ENCODE measurements at regions not wholly inside any gene's neighbourhood (a gene's known extent, or its start where the extent isn't known, plus 50 kb on each side); places are given as distances from the start of the nearest gene placed in this dataset.

GRCh38 chr5:159782995-159783300, 133.3 kb upstream of the ADRA1B start:
- TF ChIP-seq CTCF (IDR thresholded peaks at IDR 0.05) (no peak), POLR2A (IDR thresholded peaks at IDR 0.05) (no peak)
- Histone ChIP-seq H3K9me3 (no peaks in the 10 kb centered on the region), H3K4me1 (peaks cover 0 to 5% of the 10 kb centered on the region in 2 donors), H3K4me3 (no peak overlapping the region), H3K36me3 (no peaks in the 10 kb centered on the region), H3K27me3 (no peaks in the 10 kb centered on the region), H3K27ac (no peak overlapping the region)
- no peak for DNase-seq
- intact Hi-C loops (cut with DNase I; ENCODE audit: low total_unique reads), result no loop called here

GRCh38 chr5:159783726-159784247, 132.5 kb upstream of the ADRA1B start:
- DNase-seq, result no peak
- Histone ChIP-seq H3K27me3 (no peaks in the 10 kb centered on the region), H3K4me3 (no peak overlapping the region), H3K36me3 (no peaks in the 10 kb centered on the region), H3K9me3 (no peaks in the 10 kb centered on the region), H3K4me1 (peaks cover 0 to 13% of the 10 kb centered on the region in 2 donors), H3K27ac (no peak overlapping the region)
- intact Hi-C loops (cut with DNase I; ENCODE audit: low total_unique reads), result no loop called here
- TF ChIP-seq CTCF (IDR thresholded peaks at IDR 0.05) (no peak), POLR2A (IDR thresholded peaks at IDR 0.05) (no peak)

GRCh38 chr5:159784993-159785392, 131.3 kb upstream of the ADRA1B start:
- H3K4me1 ChIP-seq, result peaks cover 0 to 23% of the 10 kb centered on the region in 2 donors
- no peak overlapping the region for H3K27ac ChIP-seq
- intact Hi-C loops (cut with DNase I; ENCODE audit: low total_unique reads), result no loop called here
- H3K4me3 ChIP-seq, result no peak overlapping the region
- H3K9me3 ChIP-seq, result no peaks in the 10 kb centered on the region
- TF ChIP-seq POLR2A (IDR thresholded peaks at IDR 0.05), result no peak
- no peak for TF ChIP-seq CTCF (IDR thresholded peaks at IDR 0.05)
- no peaks in the 10 kb centered on the region for H3K27me3 ChIP-seq
- no peaks in the 10 kb centered on the region for H3K36me3 ChIP-seq
- DNase-seq, result no peak

DNA sequence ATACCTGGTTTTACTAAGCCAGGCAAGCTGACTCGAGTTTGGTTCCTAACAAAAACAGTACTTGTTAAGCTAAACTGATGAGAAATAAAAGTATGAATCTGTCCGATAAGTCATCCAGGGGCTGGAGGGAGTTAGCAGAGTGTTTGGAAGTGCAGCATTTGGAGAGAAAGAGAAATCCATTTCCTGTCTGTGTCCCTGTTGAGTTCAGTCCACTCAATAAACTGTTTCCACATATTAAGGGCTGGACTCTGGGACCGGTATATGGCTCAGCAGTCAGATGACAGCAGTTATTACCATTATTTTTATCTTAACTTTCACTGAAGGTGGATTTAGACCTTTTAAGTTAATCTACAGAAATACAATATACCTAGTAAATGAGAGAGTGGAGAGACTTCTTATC, 130.6 kb upstream of the ADRA1B start:
- Histone ChIP-seq H3K4me1 (peaks cover 0 to 23% of the 10 kb centered on the region in 2 donors), H3K4me3 (no peak overlapping the region), H3K27ac (peak overlapping the region; percentile 49 to 75), H3K27me3 (no peaks in the 10 kb centered on the region), H3K36me3 (no peaks in the 10 kb centered on the region), H3K9me3 (no peaks in the 10 kb centered on the region)
- TF ChIP-seq CTCF (IDR thresholded peaks at IDR 0.05), result no peak
- TF ChIP-seq POLR2A (IDR thresholded peaks at IDR 0.05), result no peak
- DNase-seq, result no peak
- intact Hi-C loops (cut with DNase I; ENCODE audit: low total_unique reads), result no loop called here

DNA sequence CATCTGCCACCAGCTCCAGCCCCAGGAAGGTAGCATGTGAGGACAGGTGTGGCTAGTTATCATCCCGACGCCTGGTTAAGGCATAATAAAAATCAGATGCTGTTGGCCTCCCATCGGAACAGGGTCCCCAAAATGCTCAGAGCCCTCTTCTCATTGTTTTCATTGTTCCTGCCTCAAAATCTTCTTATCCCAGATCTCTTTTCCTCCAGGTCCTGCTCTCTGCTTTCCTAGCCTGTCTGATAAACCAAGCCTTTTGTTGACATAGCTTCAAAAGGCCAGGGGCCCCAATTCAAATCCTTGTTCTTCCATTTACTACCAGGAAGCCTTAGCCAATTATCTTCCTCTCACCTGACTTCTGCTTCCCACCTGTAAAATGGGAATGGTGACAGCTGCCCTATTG, 130.1 kb upstream of the ADRA1B start:
- Histone ChIP-seq H3K4me1 (peaks cover 0 to 23% of the 10 kb centered on the region in 2 donors), H3K27me3 (no peaks in the 10 kb centered on the region), H3K4me3 (no peak overlapping the region), H3K9me3 (no peaks in the 10 kb centered on the region), H3K27ac (peak overlapping the region; percentile 49 to 75), H3K36me3 (no peaks in the 10 kb centered on the region)
- TF ChIP-seq CTCF (IDR thresholded peaks at IDR 0.05), result no peak
- TF ChIP-seq POLR2A (IDR thresholded peaks at IDR 0.05), result no peak
- DNase-seq, result no peak
- intact Hi-C loops (cut with DNase I; ENCODE audit: low total_unique reads), result no loop called here

All from uterus (tissue), 3 donors.